Testis (tissue), 2 donors: ENCODE measurements at regions not wholly inside any gene's neighbourhood (a gene's known extent, or its start where the extent isn't known, plus 50 kb on each side); places are given as distances from the start of the nearest gene placed in this dataset.

ENCODE experiments used
- DNase-seq: peaks from one replicate; pipeline ENCODE4 v3.0.0-alpha.2; 2019
- H3K27ac ChIP-seq, 2 donors: fragments of 200-600 bp; sonication (generic); one replicate each; pipeline ENCODE4 v1.5.1; 2019
- H3K27me3 ChIP-seq: fragments of 200-600 bp; sonication (generic); one replicate; pipeline ENCODE4 v1.5.1; 2019
- H3K36me3 ChIP-seq: fragments of 200-600 bp; sonication (generic); one replicate; pipeline ENCODE4 v1.5.1; 2017; ENCODE audit warnings: low read depth; ENCODE audit errors: missing control alignments
- H3K4me1 ChIP-seq: fragments of 200-600 bp; sonication (generic); one replicate; pipeline ENCODE4 v1.5.1; 2019
- H3K4me3 ChIP-seq, 2 donors: fragments of 200-600 bp; sonication (generic); one replicate each; pipeline ENCODE4 v1.5.1; 2017 to 2019
- H3K9me3 ChIP-seq: fragments of 200-600 bp; sonication (generic); one replicate; pipeline ENCODE4 v1.5.1; 2017
- CTCF ChIP-seq, 3 experiments: fragments of 450-650 bp in 2 of 3; fragments of 200-600 bp in 1 of 3; sonication (generic) in 1 of 3; IDR thresholded peaks; one replicate each; pipeline ENCODE4 v1.5.1; 2016 to 2019; ENCODE audit warnings: antibody characterized with exemption in 3 of 3, mild to moderate bottlenecking in 2 of 3, moderate library complexity in 1 of 3
- POLR2A ChIP-seq: fragments of 450-650 bp; IDR thresholded peaks from one replicate; pipeline ENCODE4 v1.6.1; 2017; ENCODE audit warnings: antibody characterized with exemption, mild to moderate bottlenecking, moderate library complexity
- WGBS, 2 donors: methylation state at CpG; one replicate each; pipeline ENCODE4 v1.1.5; 2018; 5-methylcytosine and 5-hydroxymethylcytosine counted together
- intact Hi-C: fragments of 100-400 bp; cut with DNase I; formaldehyde crosslinking; loops from one replicate; pipeline ENCODE4 v1.15.1; 2023; ENCODE audit warnings: low total_unique reads

DNA sequence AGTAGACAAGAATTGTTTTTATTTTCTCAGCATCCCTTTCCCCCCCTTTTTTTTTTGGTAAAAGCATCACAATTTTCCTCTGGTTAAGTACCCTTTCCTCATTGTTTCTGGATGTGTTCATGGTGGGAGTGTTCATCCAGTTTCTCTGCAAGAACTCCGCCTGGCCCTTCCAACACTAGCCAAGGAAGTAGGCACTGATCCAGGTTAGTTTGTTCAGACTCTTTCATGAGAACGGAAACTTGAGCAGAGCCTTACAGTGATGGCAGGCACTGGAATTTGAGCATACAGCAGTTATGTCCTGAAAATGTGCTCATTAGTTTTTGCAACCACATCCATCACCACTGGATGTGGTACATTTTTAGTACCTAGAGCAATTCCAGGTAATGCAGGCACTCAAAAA, 336.1 kb upstream of the BOD1L1 start:
- 47 to 51% methylated on average over 2 of the region's 2 CpGs for WGBS, 2 donors
- intact Hi-C loops = no loop called here
- Histone ChIP-seq H3K27ac (no peak overlapping the region), H3K9me3 (no peaks in the 10 kb centered on the region), H3K4me1 (peaks cover 11% of the 10 kb centered on the region), H3K27me3 (no peaks in the 10 kb centered on the region), H3K36me3 (no peaks in the 10 kb centered on the region), H3K4me3 (no peak overlapping the region)
- TF ChIP-seq CTCF (IDR thresholded peaks at IDR 0.05) (no peak), POLR2A (no peak)
- DNase-seq = no peak

- Histone ChIP-seq H3K9me3 (no peaks in the 10 kb centered on the region), H3K27ac (no peak overlapping the region), H3K27me3 (no peaks in the 10 kb centered on the region), H3K4me1 (peaks cover 11% of the 10 kb centered on the region), H3K36me3 (no peaks in the 10 kb centered on the region), H3K4me3 (no peak overlapping the region)
- no peak for DNase-seq
- 45 to 47% methylated on average over 8 of the region's 8 CpGs for WGBS, 2 donors
- intact Hi-C loops = no loop called here
- no peak for TF ChIP-seq POLR2A
- TF ChIP-seq CTCF (IDR thresholded peaks at IDR 0.05) = no peak
These were observed 339.0 kb upstream of the BOD1L1 start for GRCh38 chr4:13966231-13967195.

- 97 to 100% methylated on average over 2 of the region's 2 CpGs for WGBS, 2 donors
- H3K4me1 ChIP-seq = peaks cover 11% of the 10 kb centered on the region
- no peak overlapping the region for H3K4me3 ChIP-seq
- no peaks in the 10 kb centered on the region for H3K27me3 ChIP-seq
- intact Hi-C loops = no loop called here
- no peaks in the 10 kb centered on the region for H3K9me3 ChIP-seq
- H3K27ac ChIP-seq = no peak overlapping the region
- TF ChIP-seq CTCF (IDR thresholded peaks at IDR 0.05) (no peak), POLR2A (no peak)
- no peak for DNase-seq
- no peaks in the 10 kb centered on the region for H3K36me3 ChIP-seq
These were observed 341.2 kb upstream of the BOD1L1 start for GRCh38 chr4:13968723-13969122.

DNA sequence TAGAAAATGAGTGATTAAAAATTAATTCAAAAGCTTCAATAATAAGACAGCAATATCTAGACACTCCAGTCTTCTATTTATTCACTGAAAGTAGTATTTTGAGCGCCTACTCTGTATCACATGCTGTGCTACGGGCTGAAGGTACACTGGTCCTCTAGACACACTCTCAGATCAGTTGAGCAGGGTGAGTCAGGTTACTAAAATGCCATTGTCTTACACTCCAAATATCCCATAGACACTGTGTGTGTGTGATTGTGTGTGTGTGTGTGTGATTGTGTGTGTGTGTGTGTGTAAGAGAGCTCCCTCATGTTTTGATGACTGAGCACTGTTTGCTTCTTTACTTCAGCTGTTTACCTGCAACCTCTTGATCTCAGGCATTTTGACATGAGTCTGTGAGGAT, 342.8 kb upstream of the BOD1L1 start:
- Histone ChIP-seq H3K36me3 (no peaks in the 10 kb centered on the region), H3K4me3 (no peak overlapping the region), H3K9me3 (no peaks in the 10 kb centered on the region), H3K4me1 (peaks cover 11% of the 10 kb centered on the region), H3K27me3 (no peaks in the 10 kb centered on the region), H3K27ac (no peak overlapping the region)
- intact Hi-C loops = no loop called here
- TF ChIP-seq CTCF (IDR thresholded peaks at IDR 0.05) (no peak), POLR2A (no peak)
- 90 to 94% methylated on average over 2 of the region's 2 CpGs for WGBS, 2 donors
- no peak for DNase-seq

DNA sequence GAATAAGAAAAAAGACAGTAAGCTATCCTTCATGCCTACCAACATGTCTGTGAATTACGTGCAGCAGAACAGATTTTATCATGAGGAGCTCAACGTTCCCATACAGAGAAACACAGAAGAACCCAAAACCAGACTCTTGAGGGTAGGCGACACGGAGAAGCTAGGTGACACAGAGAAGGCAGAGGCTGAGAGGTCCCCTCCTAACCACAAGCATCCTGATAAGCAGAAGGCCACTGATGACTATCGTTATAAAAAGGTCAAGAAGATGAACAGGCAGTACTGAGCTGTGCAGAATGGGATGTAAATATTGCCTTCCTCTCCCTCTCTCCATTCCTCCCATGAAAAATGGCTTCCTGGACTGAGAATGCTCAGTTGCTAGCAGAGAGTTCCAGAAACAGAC, 350.2 kb upstream of the BOD1L1 start:
- TF ChIP-seq POLR2A = no peak
- no peak for TF ChIP-seq CTCF (IDR thresholded peaks at IDR 0.05)
- Histone ChIP-seq H3K36me3 (no peaks in the 10 kb centered on the region), H3K27me3 (no peaks in the 10 kb centered on the region), H3K9me3 (no peaks in the 10 kb centered on the region), H3K4me3 (no peak overlapping the region), H3K27ac (no peak overlapping the region), H3K4me1 (peaks cover 10% of the 10 kb centered on the region)
- DNase-seq = no peak
- intact Hi-C loops = no loop called here
- 74 to 76% methylated on average over 5 of the region's 5 CpGs for WGBS, 2 donors
